H1 (cell line): ENCODE measurements at regions not wholly inside any gene's neighbourhood (a gene's known extent, or its start where the extent isn't known, plus 50 kb on each side); places are given as distances from the start of the nearest gene placed in this dataset.

Experiments used
- ATF3 ChIP-seq: IDR thresholded peaks from 2 replicates; pipeline ENCODE4 v1.6.1; 2011; ENCODE audit warnings: low read depth, mild to moderate bottlenecking, low read length; ENCODE audit not compliant: insufficient read depth
- CHD7 ChIP-seq: fragments of 300-600 bp; sonication (generic); IDR thresholded peaks from 2 replicates; pipeline ENCODE4 v1.7.1; 2012; ENCODE audit warnings: low read length, moderate library complexity, mild to moderate bottlenecking, inconsistent platforms; ENCODE audit not compliant: insufficient replicate concordance
- JUN ChIP-seq: IDR thresholded peaks from 2 replicates; pipeline ENCODE4 v1.6.1; 2011; ENCODE audit warnings: low read depth, mild to moderate bottlenecking, improper control_type of control experiment, low read length
- KDM1A ChIP-seq: fragments of 200-600, 300-600 bp; sonication (generic); IDR thresholded peaks from 2 replicates; pipeline ENCODE4 v1.7.1; 2016; ENCODE audit warnings: mild to moderate bottlenecking, low read length, borderline replicate concordance
- POU5F1 ChIP-seq: IDR thresholded peaks from 2 replicates; pipeline ENCODE4 v1.6.1; 2011; ENCODE audit warnings: low read depth, mild to moderate bottlenecking, low read length, moderate library complexity

- no peak for TF ChIP-seq CHD7
- TF ChIP-seq ATF3 = no peak
- TF ChIP-seq KDM1A = no peak
- TF ChIP-seq JUN = no peak
- no peak for TF ChIP-seq POU5F1
Observed at GRCh38 chr9:74331607-74332006, 165.5 kb upstream of the RORB start (continued).
